K562 (cell line): ENCODE measurements at regions not wholly inside any gene's neighbourhood (a gene's known extent, or its start where the extent isn't known, plus 50 kb on each side); places are given as distances from the start of the nearest gene placed in this dataset.

Experiments used
- ATAC-seq: fragments of 200-7000 bp; cut with Tn5 transposase; 3 replicates; pipeline ENCODE4 v1.9.1; 2020; ENCODE audit warnings: moderate library complexity
- BruUV-seq: library from RNA; stranded (reverse); fragments of 400-500 nt; replicated peaks from 2 replicates; lab custom pipeline; 2021; lab: Mats Ljungman, UMichigan
- CTCF ChIA-PET: fragments of 300-600 bp; formaldehyde crosslinking; extraction: SDS; loops from one replicate; lab custom pipeline; 2021; ENCODE audit warnings: low intra/inter-chr PET ratio; lab: Yijun Ruan, JAX
- POLR2A ChIA-PET: fragments of 300-600, 350-650 bp; sonication (Branson Sonifier 250); formaldehyde crosslinking; extraction: SDS; loops from one replicate; lab custom pipeline; 2021; ENCODE audit warnings: antibody characterized with exemption, inconsistent platforms; lab: Yijun Ruan, JAX
- DNase-seq, 4 experiments: peaks; one replicate each; pipeline versions ENCODE4 v3.0.0 to v3.0.0-alpha.2; 2011 to 2018; ENCODE audit warnings: low spot score in 3 of 4, mixed read lengths in 3 of 4; ENCODE audit errors: extremely low read depth in 1 of 4
- FAIRE-seq: peaks from 2 replicates; lab custom pipeline; 2011; peaks lifted over from hg19 to GRCh38; lab: Jason Lieb, UNC
- H2AFZ ChIP-seq: 2 replicates; pipeline ENCODE4 v1.6.0; 2011; ENCODE audit warnings: low read depth, low read length, control low read depth, inconsistent platforms
- H3K27ac ChIP-seq: fragments of 200-600 bp; 3 replicates; pipeline ENCODE4 v1.8.0; 2011; ENCODE audit warnings: low read depth, mild to moderate bottlenecking, control low read depth, inconsistent platforms, low read length, moderate library complexity, mixed read lengths; ENCODE audit errors: extremely low read depth
- H3K27me3 ChIP-seq, 2 experiments: fragments of 300-600 bp in 1 of 2; 2 replicates in 1 of 2; 3 replicates in 1 of 2; pipeline versions ENCODE4 v1.6.0 to v1.8.0; 2011; ENCODE audit warnings: inconsistent platforms in 2 of 2, low read length in 2 of 2, mild to moderate bottlenecking in 1 of 2, mixed read lengths in 1 of 2, moderate library complexity in 1 of 2; ENCODE audit not compliant: control insufficient read depth in 2 of 2, insufficient read depth in 2 of 2
- H3K36me3 ChIP-seq: fragments of 300-600 bp; 3 replicates; pipeline ENCODE4 v1.8.0; 2011; ENCODE audit warnings: mild to moderate bottlenecking, low read length, inconsistent platforms; ENCODE audit not compliant: control insufficient read depth, insufficient read depth
- H3K4me1 ChIP-seq, 2 experiments: fragments of 200-600 bp in 1 of 2; replicated peaks in 1 of 2; 2 replicates in 1 of 2; 3 replicates in 1 of 2; pipeline versions ENCODE4 v1.5.1 to v1.8.0; 2011; ENCODE audit warnings: inconsistent platforms in 2 of 2, low read length in 2 of 2, mild to moderate bottlenecking in 1 of 2, mixed read lengths in 1 of 2, moderate library complexity in 1 of 2; ENCODE audit not compliant: control insufficient read depth in 2 of 2, insufficient read depth in 2 of 2
- H3K4me2 ChIP-seq: 2 replicates; pipeline ENCODE4 v1.6.1; 2011; ENCODE audit warnings: low read length, control low read depth, inconsistent platforms, mixed read lengths; ENCODE audit not compliant: insufficient read depth
- H3K4me3 ChIP-seq: fragments of 200-600 bp; sonication (generic), shearing (Covaris generic); 2 replicates; pipeline ENCODE4 v1.5.1; 2016; ENCODE audit warnings: control low read depth, inconsistent platforms
- H3K79me2 ChIP-seq: fragments of 200-600 bp; 3 replicates; pipeline ENCODE4 v1.8.0; 2011; ENCODE audit warnings: low read length, inconsistent platforms; ENCODE audit not compliant: control insufficient read depth, insufficient read depth
- H3K9ac ChIP-seq, 2 experiments: 2 replicates each; pipeline versions ENCODE4 v1.6.0 to v1.6.1; 2011; ENCODE audit warnings: low read depth in 2 of 2, low read length in 2 of 2, control low read depth in 1 of 2, inconsistent platforms in 1 of 2, mild to moderate bottlenecking in 1 of 2, mixed read lengths in 1 of 2; ENCODE audit not compliant: insufficient read depth in 1 of 2
- H3K9me1 ChIP-seq: one replicate; pipeline ENCODE4 v1.6.0; 2011; ENCODE audit warnings: inconsistent platforms, mild to moderate bottlenecking, low read length, moderate library complexity; ENCODE audit not compliant: control insufficient read depth, insufficient read depth
- H3K9me3 ChIP-seq: replicated peaks from 2 replicates; pipeline ENCODE4 v1.5.1; 2011; ENCODE audit warnings: low read depth, low read length, inconsistent platforms; ENCODE audit not compliant: control insufficient read depth, insufficient read depth
- H4K20me1 ChIP-seq: replicated peaks from 2 replicates; pipeline ENCODE4 v1.6.1; 2011; ENCODE audit warnings: low read length, inconsistent platforms, mixed read lengths; ENCODE audit not compliant: control insufficient read depth, insufficient read depth
- BCLAF1 ChIP-seq, 2 experiments: fragments of 450-650 bp in 1 of 2; IDR thresholded peaks; 2 replicates each; pipeline ENCODE4 v1.6.1; 2011 to 2017; ENCODE audit warnings: low read depth in 2 of 2, antibody characterized with exemption in 1 of 2, borderline replicate concordance in 1 of 2, low read length in 1 of 2, mild to moderate bottlenecking in 1 of 2, mixed read lengths in 1 of 2; ENCODE audit not compliant: control insufficient read depth in 1 of 2
- CCAR2 ChIP-seq: fragments of 200-400 bp; formaldehyde crosslinking; IDR thresholded peaks from 2 replicates; pipeline ENCODE4 v1.6.1; 2017; ENCODE audit warnings: mild to moderate bottlenecking, low read depth, low read length
- CHCHD3 ChIP-seq: fragments of 250-450 bp; sonication (Bioruptor Pico); IDR thresholded peaks from 2 replicates; pipeline ENCODE4 v2.1.2; 2022; ENCODE audit warnings: mild to moderate bottlenecking
- FOXA3 ChIP-seq, 2 experiments: fragments of 450-650 bp in 1 of 2; sonication (generic) in 1 of 2; formaldehyde crosslinking; IDR thresholded peaks in 1 of 2; conservative IDR thresholded peaks in 1 of 2; 2 replicates each; pipeline versions ENCODE4 v1.4.0 to v1.8.0; 2020 to 2022; ENCODE audit warnings: mild to moderate bottlenecking in 2 of 2, missing genetic modification reagents in 1 of 2
- L3MBTL2 ChIP-seq: fragments of 450-650 bp; IDR thresholded peaks from 2 replicates; pipeline ENCODE4 v1.6.1; 2016; ENCODE audit warnings: mild to moderate bottlenecking, moderate library complexity
- PPARD ChIP-seq: fragments of 250-450 bp; sonication (Bioruptor Pico); IDR thresholded peaks from 2 replicates; pipeline ENCODE4 v1.8.0; 2022; ENCODE audit warnings: inconsistent platforms, mild to moderate bottlenecking, moderate library complexity
- XRCC4 ChIP-seq: IDR thresholded peaks from one replicate; pipeline ENCODE4 v1.6.1; 2011; ENCODE audit not compliant: insufficient read depth, insufficient read length; ENCODE audit errors: extremely low read depth
- ZBTB43 ChIP-seq: sonication (generic); formaldehyde crosslinking; IDR thresholded peaks from 2 replicates; pipeline ENCODE4 v1.8.0; 2023; ENCODE audit warnings: mild to moderate bottlenecking, missing genetic modification reagents
- ZNF174 ChIP-seq: fragments of 250-450 bp; sonication (Bioruptor Pico); IDR thresholded peaks from 2 replicates; pipeline ENCODE4 v1.4.0; 2020; ENCODE audit warnings: mild to moderate bottlenecking
- ZNF584 ChIP-seq: fragments of 200-800 bp; sonication (Bioruptor generic); IDR thresholded peaks from 2 replicates; pipeline ENCODE4 v1.6.1; 2016; ENCODE audit warnings: low read depth, mild to moderate bottlenecking, missing genetic modification characterization, missing compliant biosample characterization
- WGBS: fragments of 100-300 bp; shearing (Covaris generic); methylation state at CpG from one replicate; pipeline ENCODE4 v1.1.6; 2016; ENCODE audit warnings: low coverage, mixed read lengths; ENCODE audit not compliant: insufficient coverage; ENCODE audit errors: missing lambda C conversion rate; 5-methylcytosine and 5-hydroxymethylcytosine counted together
- in situ Hi-C: fragments of 300-500 bp; cut with MboI; formaldehyde crosslinking; loops from 4 replicates; pipeline ENCODE4 v1.15.0; 2018; ENCODE audit warnings: inconsistent platforms, mixed read lengths
- intact Hi-C: fragments of 100-400 bp; cut with micrococcal nuclease; formaldehyde crosslinking; loops from 2 replicates; pipeline ENCODE4 v1.14.2; 2022
- TF ChIP-seq, protein P1 (sequence below): sonication (generic); formaldehyde crosslinking; IDR thresholded peaks from 2 replicates; pipeline ENCODE4 v1.4.0; 2020; ENCODE audit warnings: mild to moderate bottlenecking, missing genetic modification reagents
- TF ChIP-seq, protein P2 (sequence below): fragments of 450-650 bp; IDR thresholded peaks from 2 replicates; pipeline ENCODE4 v1.6.1; 2018; ENCODE audit warnings: mild to moderate bottlenecking, low read depth; ENCODE audit not compliant: partially characterized antibody

GRCh38 chr9:38301376-38302106, 91.0 kb upstream of the ALDH1B1 start (continued):
- TF ChIP-seq, protein P1, sequence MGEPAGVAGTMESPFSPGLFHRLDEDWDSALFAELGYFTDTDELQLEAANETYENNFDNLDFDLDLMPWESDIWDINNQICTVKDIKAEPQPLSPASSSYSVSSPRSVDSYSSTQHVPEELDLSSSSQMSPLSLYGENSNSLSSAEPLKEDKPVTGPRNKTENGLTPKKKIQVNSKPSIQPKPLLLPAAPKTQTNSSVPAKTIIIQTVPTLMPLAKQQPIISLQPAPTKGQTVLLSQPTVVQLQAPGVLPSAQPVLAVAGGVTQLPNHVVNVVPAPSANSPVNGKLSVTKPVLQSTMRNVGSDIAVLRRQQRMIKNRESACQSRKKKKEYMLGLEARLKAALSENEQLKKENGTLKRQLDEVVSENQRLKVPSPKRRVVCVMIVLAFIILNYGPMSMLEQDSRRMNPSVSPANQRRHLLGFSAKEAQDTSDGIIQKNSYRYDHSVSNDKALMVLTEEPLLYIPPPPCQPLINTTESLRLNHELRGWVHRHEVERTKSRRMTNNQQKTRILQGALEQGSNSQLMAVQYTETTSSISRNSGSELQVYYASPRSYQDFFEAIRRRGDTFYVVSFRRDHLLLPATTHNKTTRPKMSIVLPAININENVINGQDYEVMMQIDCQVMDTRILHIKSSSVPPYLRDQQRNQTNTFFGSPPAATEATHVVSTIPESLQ, result no peak
- TF ChIP-seq FOXA3 (CRISPR knock-in tag; conservative IDR thresholded peaks at IDR 0.05 in 1 of 2, IDR thresholded peaks at IDR 0.05 in 1 of 2) (no peak), ZNF174 (CRISPR knock-in tag) (no peak), CCAR2 (no peak)

DNA sequence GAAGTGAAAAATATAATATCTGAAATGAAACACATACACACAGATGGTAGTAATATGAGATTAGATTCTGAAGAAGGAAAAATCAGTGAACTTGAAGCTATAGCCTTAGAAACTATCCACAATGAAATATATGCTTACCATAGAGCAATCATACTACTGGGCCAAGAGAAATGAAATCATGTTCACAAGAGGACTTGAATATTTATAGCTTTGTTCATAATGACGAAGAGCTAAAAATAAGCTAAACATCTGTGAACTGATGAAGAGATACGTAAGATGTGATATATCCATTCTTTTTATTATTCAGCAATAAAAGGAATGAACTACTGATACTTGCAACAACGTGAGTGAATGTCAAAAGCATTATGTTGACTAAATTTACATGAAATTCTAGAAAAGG, 92.6 kb upstream of the ALDH1B1 start:
- H3K27me3 ChIP-seq, result peaks cover 6 to 15% of the 10 kb centered on the region in 2 experiments; a peak in 4 of 5 replicates
- POLR2A ChIA-PET, result no interaction called here
- in situ Hi-C loops (no loop called here), intact Hi-C loops (no loop called here)
- no peaks in the 10 kb centered on the region for H3K9me1 ChIP-seq
- H3K79me2 ChIP-seq, result no peaks in the 10 kb centered on the region
- H2AFZ ChIP-seq, result no peak overlapping the region
- H3K36me3 ChIP-seq, result no peaks in the 10 kb centered on the region
- no peaks in the 10 kb centered on the region for H3K9me3 ChIP-seq
- no peak overlapping the region for H3K9ac ChIP-seq
- TF ChIP-seq CHCHD3 (CRISPR knock-in tag), result no peak
- no peak for TF ChIP-seq PPARD (CRISPR knock-in tag)
- TF ChIP-seq L3MBTL2, result no peak
- no peak for TF ChIP-seq ZNF584 (CRISPR knock-in tag)
- TF ChIP-seq BCLAF1 (IDR thresholded peaks at IDR 0.05; ENCODE audit: borderline replicate concordance in 1 of 2, control insufficient read depth in 1 of 2, low read depth in 2 of 2, low read length in 1 of 2), result no peak
- TF ChIP-seq, protein P2, sequence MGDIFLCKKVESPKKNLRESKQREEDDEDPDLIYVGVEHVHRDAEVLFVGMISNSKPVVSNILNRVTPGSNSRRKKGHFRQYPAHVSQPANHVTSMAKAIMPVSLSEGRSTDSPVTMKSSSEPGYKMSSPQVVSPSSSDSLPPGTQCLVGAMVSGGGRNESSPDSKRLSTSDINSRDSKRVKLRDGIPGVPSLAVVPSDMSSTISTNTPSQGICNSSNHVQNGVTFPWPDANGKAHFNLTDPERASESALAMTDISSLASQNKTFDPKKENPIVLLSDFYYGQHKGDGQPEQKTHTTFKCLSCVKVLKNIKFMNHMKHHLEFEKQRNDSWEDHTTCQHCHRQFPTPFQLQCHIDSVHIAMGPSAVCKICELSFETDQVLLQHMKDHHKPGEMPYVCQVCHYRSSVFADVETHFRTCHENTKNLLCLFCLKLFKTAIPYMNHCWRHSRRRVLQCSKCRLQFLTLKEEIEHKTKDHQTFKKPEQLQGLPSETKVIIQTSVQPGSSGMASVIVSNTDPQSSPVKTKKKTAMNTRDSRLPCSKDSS, result no peak
- TF ChIP-seq XRCC4, result no peak
- TF ChIP-seq ZBTB43 (CRISPR knock-in tag), result no peak
- CTCF ChIA-PET, result no interaction called here
- no peak overlapping the region for H3K4me2 ChIP-seq
- ATAC-seq (no peak), DNase-seq (no peak), FAIRE-seq (no peak)
- H3K27ac ChIP-seq, result no peak overlapping the region
- H3K4me1 ChIP-seq, result no peaks in the 10 kb centered on the region
- 0% methylated on average over 3 of the region's 3 CpGs for WGBS
- no peak overlapping the region for H3K4me3 ChIP-seq
- no TSS peak for BruUV-seq
- H4K20me1 ChIP-seq, result no peaks in the 10 kb centered on the region; the same call in 1 of the 2 replicates
